DND-41 (cell line): ENCODE measurements at regions not wholly inside any gene's neighbourhood (a gene's known extent, or its start where the extent isn't known, plus 50 kb on each side); places are given as distances from the start of the nearest gene placed in this dataset.

Experiments
- ATAC-seq: fragments of 200-7000 bp; cut with Tn5 transposase; 3 replicates; pipeline ENCODE4 v1.9.1; 2021; ENCODE audit warnings: low read depth; ENCODE audit not compliant: insufficient read depth
- DNase-seq: peaks from one replicate; pipeline ENCODE4 v3.0.0-alpha.2; 2020
- H2AFZ ChIP-seq: 2 replicates; pipeline ENCODE4 v1.6.0; 2012; ENCODE audit warnings: low read depth, low read length
- H3K27ac ChIP-seq: 2 replicates; pipeline ENCODE4 v1.5.1; 2012; ENCODE audit warnings: low read length, inconsistent platforms
- H3K27me3 ChIP-seq: fragments of 200-600 bp; sonication (generic); 2 replicates; pipeline ENCODE4 v1.6.0; 2012; ENCODE audit warnings: low read length, mild to moderate bottlenecking, inconsistent platforms; ENCODE audit not compliant: insufficient read depth, poor library complexity
- H3K36me3 ChIP-seq: 2 replicates; pipeline ENCODE4 v1.5.1; 2012; ENCODE audit warnings: low read length, inconsistent platforms; ENCODE audit not compliant: insufficient read depth
- H3K4me1 ChIP-seq: 2 replicates; pipeline ENCODE4 v1.5.1; 2012; ENCODE audit warnings: mild to moderate bottlenecking, low read length; ENCODE audit not compliant: insufficient read depth
- H3K4me2 ChIP-seq: 2 replicates; pipeline ENCODE4 v1.6.0; 2012; ENCODE audit warnings: mild to moderate bottlenecking, moderate library complexity, low read length, inconsistent platforms; ENCODE audit not compliant: insufficient read depth
- H3K4me3 ChIP-seq, 2 experiments: fragments of 200-600 bp in 1 of 2; shearing (Covaris generic) in 1 of 2; 2 replicates each; pipeline ENCODE4 v1.5.1; 2012 to 2016; ENCODE audit warnings: inconsistent platforms in 2 of 2, low read length in 2 of 2, mild to moderate bottlenecking in 2 of 2, low read depth in 1 of 2, moderate library complexity in 1 of 2
- H3K79me2 ChIP-seq: 2 replicates; pipeline ENCODE4 v1.6.0; 2012; ENCODE audit warnings: low read length, inconsistent platforms; ENCODE audit not compliant: insufficient read depth
- H3K9ac ChIP-seq: 2 replicates; pipeline ENCODE4 v1.6.0; 2012; ENCODE audit warnings: low read depth, mild to moderate bottlenecking, inconsistent platforms, low read length, moderate library complexity
- H3K9me3 ChIP-seq: 2 replicates; pipeline ENCODE4 v1.5.1; 2012; ENCODE audit warnings: low read length, moderate library complexity, mild to moderate bottlenecking, inconsistent platforms; ENCODE audit not compliant: insufficient read depth, severe bottlenecking
- H4K20me1 ChIP-seq: 2 replicates; pipeline ENCODE4 v1.6.0; 2012; ENCODE audit warnings: low read length; ENCODE audit not compliant: insufficient read depth
- EZH2 ChIP-seq: IDR thresholded peaks from 3 replicates; pipeline ENCODE4 v1.6.1; 2012; ENCODE audit warnings: borderline replicate concordance, low read depth, mild to moderate bottlenecking, moderate library complexity, low read length, inconsistent platforms; ENCODE audit not compliant: severe bottlenecking
- TF ChIP-seq, protein P1 (sequence below): IDR thresholded peaks from 2 replicates; pipeline ENCODE4 v1.5.1; 2012; ENCODE audit warnings: borderline replicate concordance, low read length, moderate library complexity, mild to moderate bottlenecking; ENCODE audit not compliant: poor library complexity, severe bottlenecking; ENCODE audit errors: extremely low read depth

- H3K27ac ChIP-seq, result no peak overlapping the region
- no peak for ATAC-seq
Observed at GRCh38 chr11:96763244-96763643, 373.4 kb downstream of the JRKL start.

GRCh38 chr11:96778272-96778671, 388.5 kb downstream of the JRKL start:
- no peak overlapping the region for H3K4me3 ChIP-seq
- H3K36me3 ChIP-seq, result no peaks in the 10 kb centered on the region
- H3K9me3 ChIP-seq, result no peaks in the 10 kb centered on the region
- no peaks in the 10 kb centered on the region for H4K20me1 ChIP-seq
- H3K9ac ChIP-seq, result no peak overlapping the region
- DNase-seq (no peak), ATAC-seq (no peak)
- no peak overlapping the region for H3K27ac ChIP-seq
- no peak overlapping the region for H3K4me2 ChIP-seq
- H2AFZ ChIP-seq, result no peak overlapping the region
- no peaks in the 10 kb centered on the region for H3K4me1 ChIP-seq
- no peaks in the 10 kb centered on the region for H3K27me3 ChIP-seq
- TF ChIP-seq, protein P1, sequence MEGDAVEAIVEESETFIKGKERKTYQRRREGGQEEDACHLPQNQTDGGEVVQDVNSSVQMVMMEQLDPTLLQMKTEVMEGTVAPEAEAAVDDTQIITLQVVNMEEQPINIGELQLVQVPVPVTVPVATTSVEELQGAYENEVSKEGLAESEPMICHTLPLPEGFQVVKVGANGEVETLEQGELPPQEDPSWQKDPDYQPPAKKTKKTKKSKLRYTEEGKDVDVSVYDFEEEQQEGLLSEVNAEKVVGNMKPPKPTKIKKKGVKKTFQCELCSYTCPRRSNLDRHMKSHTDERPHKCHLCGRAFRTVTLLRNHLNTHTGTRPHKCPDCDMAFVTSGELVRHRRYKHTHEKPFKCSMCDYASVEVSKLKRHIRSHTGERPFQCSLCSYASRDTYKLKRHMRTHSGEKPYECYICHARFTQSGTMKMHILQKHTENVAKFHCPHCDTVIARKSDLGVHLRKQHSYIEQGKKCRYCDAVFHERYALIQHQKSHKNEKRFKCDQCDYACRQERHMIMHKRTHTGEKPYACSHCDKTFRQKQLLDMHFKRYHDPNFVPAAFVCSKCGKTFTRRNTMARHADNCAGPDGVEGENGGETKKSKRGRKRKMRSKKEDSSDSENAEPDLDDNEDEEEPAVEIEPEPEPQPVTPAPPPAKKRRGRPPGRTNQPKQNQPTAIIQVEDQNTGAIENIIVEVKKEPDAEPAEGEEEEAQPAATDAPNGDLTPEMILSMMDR, result no peak
- no peak for TF ChIP-seq EZH2
- H3K79me2 ChIP-seq, result no peaks in the 10 kb centered on the region

More at GRCh38 chr11:96763244-96763643, 373.4 kb downstream of the JRKL start:
- Histone ChIP-seq H3K4me3 (no peak overlapping the region), H4K20me1 (no peaks in the 10 kb centered on the region), H3K79me2 (no peaks in the 10 kb centered on the region), H3K4me2 (no peak overlapping the region), H3K9me3 (no peaks in the 10 kb centered on the region), H3K9ac (no peak overlapping the region), H3K36me3 (no peaks in the 10 kb centered on the region), H3K4me1 (no peaks in the 10 kb centered on the region), H3K27me3 (no peaks in the 10 kb centered on the region), H2AFZ (no peak overlapping the region)
- DNase-seq, result no peak
- TF ChIP-seq, protein P1, result no peak
- no peak for TF ChIP-seq EZH2

DNA sequence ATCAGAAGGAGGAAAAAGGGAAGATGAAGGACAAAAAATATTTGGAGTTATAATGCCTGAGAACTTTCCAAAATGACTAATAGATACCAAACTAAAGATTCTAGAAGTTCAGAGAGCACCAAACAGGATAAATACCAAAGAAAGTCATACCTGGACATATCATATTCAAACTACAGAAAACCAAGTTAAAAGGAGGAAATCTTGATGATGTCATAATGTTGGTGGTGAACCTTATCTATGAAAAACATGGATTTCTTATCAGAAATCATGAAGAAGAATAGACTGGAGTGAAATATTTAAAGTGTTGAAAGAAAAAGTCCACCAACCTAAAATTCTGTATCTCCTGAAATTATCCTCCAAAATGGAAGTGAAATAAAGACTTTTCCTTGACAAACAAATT, 389.2 kb downstream of the JRKL start:
- Histone ChIP-seq H3K4me2 (no peak overlapping the region), H3K9ac (no peak overlapping the region)

More for the DNA sequence above, 389.2 kb downstream of the JRKL start:
- H3K27ac ChIP-seq, result no peak overlapping the region
- H3K4me3 ChIP-seq, result no peak overlapping the region
- no peak for DNase-seq
- no peaks in the 10 kb centered on the region for H3K27me3 ChIP-seq
- no peaks in the 10 kb centered on the region for H3K36me3 ChIP-seq
- no peaks in the 10 kb centered on the region for H3K4me1 ChIP-seq
- no peak overlapping the region for H2AFZ ChIP-seq
- no peaks in the 10 kb centered on the region for H3K9me3 ChIP-seq
- no peak for TF ChIP-seq EZH2
- TF ChIP-seq, protein P1, result no peak
- no peak for ATAC-seq
- H3K79me2 ChIP-seq, result no peaks in the 10 kb centered on the region
- no peaks in the 10 kb centered on the region for H4K20me1 ChIP-seq
